Vagina (tissue), 2 donors: ENCODE measurements at regions not wholly inside any gene's neighbourhood (a gene's known extent, or its start where the extent isn't known, plus 50 kb on each side); places are given as distances from the start of the nearest gene placed in this dataset.

Experiments
- DNase-seq, 2 donors: peaks; one replicate each; pipeline ENCODE4 v3.0.0-alpha.2; 2017; ENCODE audit errors: extremely low spot score in 2 of 2
- H3K27ac ChIP-seq: fragments of 200-600 bp; sonication (generic); one replicate; pipeline ENCODE4 v1.5.1; 2019
- H3K27me3 ChIP-seq: fragments of 200-600 bp; sonication (generic); one replicate; pipeline ENCODE4 v1.5.1; 2019
- H3K36me3 ChIP-seq, 2 donors: fragments of 200-600 bp; sonication (generic); one replicate each; pipeline ENCODE4 v1.5.1; 2017 to 2019
- H3K4me1 ChIP-seq: fragments of 200-600 bp; sonication (generic); one replicate; pipeline ENCODE4 v1.5.1; 2019
- H3K4me3 ChIP-seq, 2 donors: fragments of 200-600 bp; sonication (generic); 1 replicate in 1 of 2; 2 replicates in 1 of 2; pipeline ENCODE4 v1.5.1; 2016 to 2019
- H3K9me3 ChIP-seq: fragments of 200-600 bp; sonication (generic); one replicate; pipeline ENCODE4 v1.5.1; 2019
- POLR2A ChIP-seq, 2 donors: fragments of 450-650 bp; IDR thresholded peaks; one replicate each; pipeline ENCODE4 v1.6.1; 2017; ENCODE audit warnings: antibody characterized with exemption in 2 of 2, mild to moderate bottlenecking in 2 of 2, moderate library complexity in 2 of 2
- POLR2AphosphoS5 ChIP-seq, 2 donors: sonication (generic); formaldehyde crosslinking; IDR thresholded peaks; one replicate each; pipeline ENCODE4 v1.9.0; 2017; ENCODE audit warnings: antibody characterized with exemption in 2 of 2, mild to moderate bottlenecking in 2 of 2, low read depth in 1 of 2; ENCODE audit not compliant: insufficient read depth in 1 of 2
- intact Hi-C: fragments of 100-400 bp; cut with DNase I; formaldehyde crosslinking; loops from one replicate; pipeline ENCODE4 v1.15.1; 2023
- TF ChIP-seq, protein P1 (sequence below), 3 experiments: fragments of 450-650 bp in 2 of 3; fragments of 200-600 bp in 1 of 3; sonication (generic) in 1 of 3; IDR thresholded peaks; one replicate each; pipeline ENCODE4 v1.5.1; 2017 to 2019; ENCODE audit warnings: antibody characterized with exemption in 3 of 3, mild to moderate bottlenecking in 2 of 3, moderate library complexity in 2 of 3

DNA sequence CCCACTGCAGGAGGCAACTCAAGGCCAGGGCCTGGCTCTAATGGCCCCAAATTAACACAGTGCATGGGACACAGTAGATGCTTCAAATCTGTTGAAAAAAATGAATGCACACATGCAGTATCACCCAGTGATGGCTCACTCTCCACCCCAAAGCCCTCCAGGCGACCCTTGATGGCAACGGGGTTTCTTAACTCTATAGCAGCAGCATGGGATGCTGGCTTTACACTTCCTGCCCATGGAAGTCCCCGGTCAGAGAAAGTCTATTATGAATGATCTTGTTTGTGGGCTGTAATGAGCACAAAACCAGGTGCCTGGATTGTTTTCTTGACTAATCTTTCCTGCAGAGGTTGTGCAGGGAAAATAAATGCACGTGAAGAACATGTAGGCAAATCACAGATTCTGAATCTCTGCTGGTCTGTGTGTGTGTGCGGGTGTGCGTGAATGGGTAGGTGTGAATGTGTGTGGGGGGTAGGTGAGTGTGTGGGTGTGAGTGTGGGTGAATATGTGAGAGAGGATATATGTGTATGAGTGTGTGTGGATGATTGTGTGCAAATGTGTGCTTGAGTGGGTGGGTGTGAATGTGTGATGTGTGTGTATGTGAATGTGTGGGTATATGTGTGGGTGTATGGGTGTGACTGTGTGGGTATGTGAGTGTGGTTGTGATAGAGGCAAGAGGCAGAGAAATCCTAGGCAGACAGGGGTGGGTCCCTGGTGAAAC lies 60.1 kb upstream of the MLN start:
- H3K36me3 ChIP-seq: no peaks in the 10 kb centered on the region
- H3K4me1 ChIP-seq: peaks cover 14% of the 10 kb centered on the region
- intact Hi-C loops: no loop called here
- H3K4me3 ChIP-seq: no peak overlapping the region
- H3K27me3 ChIP-seq: no peaks in the 10 kb centered on the region
- H3K9me3 ChIP-seq: no peaks in the 10 kb centered on the region
- TF ChIP-seq POLR2AphosphoS5 (IDR thresholded peaks at IDR 0.05; ENCODE audit: insufficient read depth in 1 of 2, low read depth in 1 of 2) (no peak), POLR2A (IDR thresholded peaks at IDR 0.05) (no peak)
- TF ChIP-seq, protein P1, sequence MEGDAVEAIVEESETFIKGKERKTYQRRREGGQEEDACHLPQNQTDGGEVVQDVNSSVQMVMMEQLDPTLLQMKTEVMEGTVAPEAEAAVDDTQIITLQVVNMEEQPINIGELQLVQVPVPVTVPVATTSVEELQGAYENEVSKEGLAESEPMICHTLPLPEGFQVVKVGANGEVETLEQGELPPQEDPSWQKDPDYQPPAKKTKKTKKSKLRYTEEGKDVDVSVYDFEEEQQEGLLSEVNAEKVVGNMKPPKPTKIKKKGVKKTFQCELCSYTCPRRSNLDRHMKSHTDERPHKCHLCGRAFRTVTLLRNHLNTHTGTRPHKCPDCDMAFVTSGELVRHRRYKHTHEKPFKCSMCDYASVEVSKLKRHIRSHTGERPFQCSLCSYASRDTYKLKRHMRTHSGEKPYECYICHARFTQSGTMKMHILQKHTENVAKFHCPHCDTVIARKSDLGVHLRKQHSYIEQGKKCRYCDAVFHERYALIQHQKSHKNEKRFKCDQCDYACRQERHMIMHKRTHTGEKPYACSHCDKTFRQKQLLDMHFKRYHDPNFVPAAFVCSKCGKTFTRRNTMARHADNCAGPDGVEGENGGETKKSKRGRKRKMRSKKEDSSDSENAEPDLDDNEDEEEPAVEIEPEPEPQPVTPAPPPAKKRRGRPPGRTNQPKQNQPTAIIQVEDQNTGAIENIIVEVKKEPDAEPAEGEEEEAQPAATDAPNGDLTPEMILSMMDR (IDR thresholded peaks at IDR 0.05): no peak
- H3K27ac ChIP-seq: no peak overlapping the region
- no peak for DNase-seq

DNA sequence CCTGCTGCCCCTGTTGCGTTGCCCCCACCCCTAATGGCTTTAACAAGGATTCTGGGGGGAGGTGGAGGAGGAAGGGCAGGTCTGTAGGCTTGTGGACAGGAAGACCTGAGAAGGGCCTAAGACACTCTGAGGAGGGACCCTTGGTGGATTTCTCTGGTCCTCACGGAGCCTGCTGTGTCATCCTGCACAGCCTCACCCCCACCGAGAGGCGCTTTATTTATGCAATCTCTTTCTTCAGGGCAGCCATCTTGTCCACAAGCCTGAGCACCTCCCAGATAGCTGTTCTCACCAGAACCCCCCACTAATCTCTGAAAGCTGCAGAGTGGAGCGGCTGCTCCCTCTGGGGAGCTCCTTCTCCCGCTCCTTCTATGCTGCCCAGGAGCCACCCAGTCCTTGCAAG lies 59.3 kb upstream of the MLN start:
- no peaks in the 10 kb centered on the region for H3K9me3 ChIP-seq
- no peak overlapping the region for H3K4me3 ChIP-seq
- H3K4me1 ChIP-seq: peaks cover 14% of the 10 kb centered on the region
- no peak overlapping the region for H3K27ac ChIP-seq
- TF ChIP-seq, protein P1 (IDR thresholded peaks at IDR 0.05): no peak
- TF ChIP-seq POLR2AphosphoS5 (IDR thresholded peaks at IDR 0.05; ENCODE audit: insufficient read depth in 1 of 2, low read depth in 1 of 2) (no peak), POLR2A (IDR thresholded peaks at IDR 0.05) (no peak)
- DNase-seq: no peak
- H3K36me3 ChIP-seq: no peaks in the 10 kb centered on the region
- H3K27me3 ChIP-seq: no peaks in the 10 kb centered on the region
- intact Hi-C loops: no loop called here

DNA sequence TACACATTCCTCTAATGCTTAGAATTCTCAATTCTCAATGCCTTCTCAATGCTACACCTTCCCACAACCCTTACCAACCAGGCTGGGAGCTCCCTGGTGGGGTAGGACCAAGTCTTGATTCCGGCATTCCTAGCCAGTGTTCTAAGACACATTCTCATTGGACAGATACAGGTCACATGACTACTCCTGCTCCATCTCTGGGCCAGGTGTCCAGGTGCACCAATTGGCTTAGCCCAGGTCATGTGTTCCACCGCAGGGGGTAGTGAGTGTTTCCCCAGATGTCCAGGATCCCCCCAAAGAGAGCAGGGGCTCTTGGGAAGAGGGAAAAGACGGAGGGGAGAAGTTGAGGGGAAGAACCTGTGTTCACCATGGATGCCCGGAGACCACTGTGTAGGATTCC lies 58.7 kb upstream of the MLN start:
- H3K4me1 ChIP-seq: peaks cover 19% of the 10 kb centered on the region
- DNase-seq: no peak
- H3K27ac ChIP-seq: no peak overlapping the region
- intact Hi-C loops: no loop called here
- no peaks in the 10 kb centered on the region for H3K27me3 ChIP-seq
- no peaks in the 10 kb centered on the region for H3K9me3 ChIP-seq
- no peaks in the 10 kb centered on the region for H3K36me3 ChIP-seq
- TF ChIP-seq POLR2A (IDR thresholded peaks at IDR 0.05) (no peak), POLR2AphosphoS5 (IDR thresholded peaks at IDR 0.05; ENCODE audit: insufficient read depth in 1 of 2, low read depth in 1 of 2) (no peak)
- TF ChIP-seq, protein P1 (IDR thresholded peaks at IDR 0.05): no peak
- no peak overlapping the region for H3K4me3 ChIP-seq

DNA sequence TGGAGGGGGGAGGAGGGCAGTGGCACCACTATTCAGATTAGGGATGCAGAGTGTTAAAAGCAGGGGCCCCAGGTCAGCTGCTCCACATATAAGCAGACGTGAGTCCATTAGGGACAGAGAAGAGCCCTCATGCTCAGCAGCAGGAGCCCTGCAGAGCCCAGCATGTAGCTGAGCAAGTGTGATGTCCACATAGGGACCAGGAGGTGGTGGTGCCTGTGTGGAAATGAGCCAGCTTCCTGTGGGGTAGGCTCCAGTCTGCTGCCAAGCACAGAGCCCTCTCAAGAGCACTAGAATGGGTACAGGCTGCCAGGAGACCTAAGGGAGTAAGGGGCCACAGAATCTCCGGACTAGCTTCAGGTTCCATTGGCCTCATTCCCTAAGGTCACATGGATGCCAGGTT lies 57.9 kb upstream of the MLN start:
- Histone ChIP-seq H3K36me3 (no peaks in the 10 kb centered on the region), H3K4me1 (peaks cover 24% of the 10 kb centered on the region), H3K27me3 (no peaks in the 10 kb centered on the region), H3K27ac (no peak overlapping the region), H3K9me3 (no peaks in the 10 kb centered on the region), H3K4me3 (no peak overlapping the region)
- no peak for DNase-seq
- intact Hi-C loops: no loop called here
- TF ChIP-seq POLR2A (IDR thresholded peaks at IDR 0.05) (no peak), POLR2AphosphoS5 (IDR thresholded peaks at IDR 0.05; ENCODE audit: insufficient read depth in 1 of 2, low read depth in 1 of 2) (no peak)
- TF ChIP-seq, protein P1 (IDR thresholded peaks at IDR 0.05): no peak

DNA sequence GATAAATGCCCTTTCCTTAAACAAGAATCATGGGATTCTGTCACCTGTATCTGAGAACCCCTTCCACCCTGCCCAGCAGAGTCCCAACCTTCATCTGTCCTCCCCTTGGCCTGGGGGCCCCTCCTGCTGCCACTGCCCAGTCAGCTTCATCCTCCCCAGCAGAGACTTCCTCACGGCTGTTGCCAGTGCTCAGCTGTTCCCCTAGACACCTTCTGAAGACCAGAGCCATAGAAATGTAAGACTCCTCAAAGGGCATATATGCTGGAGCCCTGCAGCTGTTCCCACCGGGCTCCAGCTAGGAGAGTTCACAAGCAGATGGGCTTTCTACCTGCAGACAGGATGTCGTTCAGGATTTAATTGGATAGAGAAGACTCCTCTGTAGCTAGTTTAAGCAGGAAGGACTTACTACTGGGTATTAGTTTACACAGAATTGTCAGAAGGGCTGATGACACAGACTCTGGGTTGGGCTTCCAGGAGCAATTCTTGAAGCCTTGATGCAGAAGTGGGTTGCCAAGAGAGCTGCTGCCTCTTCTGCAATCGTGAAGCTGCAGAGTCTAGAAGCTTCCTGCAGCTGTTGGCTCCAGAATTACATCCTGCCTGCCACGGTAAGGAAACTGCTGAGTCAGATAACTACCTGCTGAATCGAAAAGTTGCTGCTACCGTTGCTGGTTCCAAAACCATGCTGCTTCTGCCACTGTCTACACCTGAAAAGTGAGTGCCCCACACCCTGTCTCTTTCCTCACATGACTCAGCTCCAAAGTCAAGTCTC lies 57.1 kb upstream of the MLN start:
- peaks cover 24% of the 10 kb centered on the region for H3K4me1 ChIP-seq
- no peaks in the 10 kb centered on the region for H3K36me3 ChIP-seq
- H3K9me3 ChIP-seq: no peaks in the 10 kb centered on the region
- H3K27ac ChIP-seq: no peak overlapping the region
- no peak for DNase-seq
- no peaks in the 10 kb centered on the region for H3K27me3 ChIP-seq
- intact Hi-C loops: no loop called here
- TF ChIP-seq POLR2AphosphoS5 (IDR thresholded peaks at IDR 0.05; ENCODE audit: insufficient read depth in 1 of 2, low read depth in 1 of 2) (no peak), POLR2A (IDR thresholded peaks at IDR 0.05) (no peak)
- H3K4me3 ChIP-seq: no peak overlapping the region
